Activated gamma-delta T cell treated with Interleukin-2 at 50 U/mL for 16 hours (primary cell): ENCODE measurements at regions not wholly inside any gene's neighbourhood (a gene's known extent, or its start where the extent isn't known, plus 50 kb on each side); places are given as distances from the start of the nearest gene placed in this dataset.
"Not testable (repeated sequence)": the region's sequence is repeated elsewhere in the genome, so short reads cannot be mapped to it uniquely, and the experiment has no call there.

ENCODE experiments used
- DNase-seq: peaks from one replicate; pipeline ENCODE4 v3.0.0-alpha.2; 2020

GRCh38 chr12:93223440-93224426 is 154.0 kb upstream of the NUDT4 start:
- DNase-seq = no peak

GRCh38 chr12:93225094-93225493 is 152.6 kb upstream of the NUDT4 start:
- no peak for DNase-seq

DNA sequence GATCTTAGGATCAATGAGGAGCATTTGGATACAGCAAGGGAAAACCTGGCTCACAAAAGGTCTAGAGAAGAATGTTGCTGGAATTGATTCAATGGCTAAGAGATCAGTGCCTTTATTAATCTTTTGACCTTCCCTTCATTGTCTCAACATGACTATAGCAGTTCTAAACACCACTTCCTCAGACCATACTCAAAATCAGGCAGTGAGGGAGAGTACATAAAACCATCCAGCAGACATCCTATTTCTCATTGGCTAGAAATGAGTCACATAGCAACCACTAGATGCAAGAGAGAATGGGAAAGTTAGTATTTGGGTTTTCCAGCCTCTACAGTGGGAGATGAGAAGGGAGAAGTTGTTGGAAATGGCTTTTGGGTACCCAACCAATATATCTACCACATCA is 151.4 kb upstream of the NUDT4 start:
- no peak for DNase-seq

DNA sequence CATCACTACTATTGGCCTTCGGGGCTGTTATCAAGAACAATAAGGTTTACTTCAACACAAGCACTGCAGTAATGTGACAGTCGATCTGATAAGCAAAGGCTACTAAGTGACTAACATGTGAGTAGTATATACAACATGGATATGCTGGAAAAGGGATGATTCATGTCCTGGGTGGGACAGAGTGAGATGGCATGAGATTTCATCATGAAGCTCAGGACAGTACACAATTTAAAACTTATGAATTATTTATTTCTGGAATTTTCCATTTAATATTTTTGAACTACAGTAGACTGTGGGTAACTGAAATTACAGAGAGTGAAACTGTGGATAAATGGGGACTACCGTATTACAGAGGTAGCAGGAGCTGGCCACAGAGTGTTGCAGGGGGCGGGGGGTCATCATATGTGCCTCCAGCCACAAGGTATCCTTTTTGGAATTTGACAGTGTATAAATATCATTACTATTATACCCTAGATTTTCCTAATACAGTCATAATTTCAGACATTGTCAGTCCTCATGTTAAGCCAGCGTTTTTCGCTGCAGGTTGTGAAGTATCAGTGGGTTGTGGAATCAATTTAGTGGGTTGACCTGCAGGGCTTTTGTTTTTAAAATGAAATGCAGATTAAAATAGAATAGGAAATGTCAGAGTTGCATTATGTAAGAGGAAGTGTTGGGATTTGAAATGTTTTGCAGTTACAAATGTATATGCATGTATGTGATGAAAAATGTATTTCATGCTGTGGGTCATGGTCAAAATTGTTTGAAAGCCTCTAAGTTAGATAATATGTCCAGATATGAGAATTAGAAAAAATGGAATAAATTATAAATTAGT is 148.0 kb upstream of the NUDT4 start:
- DNase-seq = no peak

DNA sequence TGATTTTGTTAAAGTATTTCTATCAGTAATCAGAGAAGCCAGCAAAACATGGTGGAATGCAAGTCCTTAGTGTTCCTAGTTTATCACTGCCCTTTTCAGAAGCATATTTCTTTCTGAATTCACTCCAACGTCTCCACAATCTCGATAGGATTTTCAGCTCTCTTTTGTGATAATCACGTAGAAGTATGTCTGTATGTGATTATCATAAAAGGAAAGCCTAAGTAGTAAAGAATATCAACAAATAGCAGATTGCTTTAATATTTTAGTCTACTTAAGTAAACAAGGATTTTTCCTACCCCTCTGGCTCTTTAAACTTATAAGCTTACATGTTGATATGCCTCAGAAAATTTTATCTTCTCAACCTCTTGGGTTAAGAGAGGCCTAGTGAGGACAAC is 147.4 kb upstream of the NUDT4 start:
- DNase-seq = no peak

DNA sequence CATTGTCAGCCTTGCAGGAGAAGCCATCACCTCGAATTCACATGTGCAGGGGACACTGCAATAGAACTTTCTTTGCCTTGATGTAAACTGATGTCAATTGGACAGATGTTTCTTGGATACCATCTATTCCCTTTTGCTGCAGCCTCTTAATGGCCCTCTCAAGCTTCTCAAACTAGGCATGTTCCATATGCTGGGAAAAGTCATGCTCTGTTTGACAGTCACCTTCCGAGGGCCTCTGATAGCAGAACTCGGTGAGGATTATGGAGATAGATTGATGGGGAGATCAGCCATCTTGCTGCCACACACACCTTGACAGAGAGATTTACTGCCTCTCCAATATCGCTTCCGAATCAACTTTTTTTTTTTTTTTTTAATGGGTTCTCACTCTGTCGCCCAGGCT is 145.8 kb upstream of the NUDT4 start:
- no peak for DNase-seq

DNA sequence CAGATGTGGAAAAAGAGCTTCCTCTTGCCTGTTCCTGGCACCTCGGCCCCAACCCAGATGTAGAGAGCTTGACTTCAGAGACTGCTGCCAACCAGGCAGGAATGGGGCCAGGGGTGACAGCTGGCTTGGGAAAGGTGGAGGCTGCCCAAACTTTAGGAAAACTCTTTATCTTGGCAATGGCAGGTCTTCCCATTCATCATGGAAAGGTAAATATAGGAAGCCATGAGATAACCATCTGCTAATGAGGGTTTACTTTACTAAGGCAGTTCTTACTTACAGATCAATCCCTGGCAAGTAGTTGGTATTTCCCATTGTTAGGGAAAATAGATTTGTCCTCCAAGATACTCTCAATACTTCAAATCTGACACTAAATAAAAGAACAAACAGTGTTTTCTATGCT is 143.1 kb upstream of the NUDT4 start:
- no peak for DNase-seq

- no peak for DNase-seq
Observed at GRCh38 chr12:93235881-93236280, 141.8 kb upstream of the NUDT4 start.

DNA sequence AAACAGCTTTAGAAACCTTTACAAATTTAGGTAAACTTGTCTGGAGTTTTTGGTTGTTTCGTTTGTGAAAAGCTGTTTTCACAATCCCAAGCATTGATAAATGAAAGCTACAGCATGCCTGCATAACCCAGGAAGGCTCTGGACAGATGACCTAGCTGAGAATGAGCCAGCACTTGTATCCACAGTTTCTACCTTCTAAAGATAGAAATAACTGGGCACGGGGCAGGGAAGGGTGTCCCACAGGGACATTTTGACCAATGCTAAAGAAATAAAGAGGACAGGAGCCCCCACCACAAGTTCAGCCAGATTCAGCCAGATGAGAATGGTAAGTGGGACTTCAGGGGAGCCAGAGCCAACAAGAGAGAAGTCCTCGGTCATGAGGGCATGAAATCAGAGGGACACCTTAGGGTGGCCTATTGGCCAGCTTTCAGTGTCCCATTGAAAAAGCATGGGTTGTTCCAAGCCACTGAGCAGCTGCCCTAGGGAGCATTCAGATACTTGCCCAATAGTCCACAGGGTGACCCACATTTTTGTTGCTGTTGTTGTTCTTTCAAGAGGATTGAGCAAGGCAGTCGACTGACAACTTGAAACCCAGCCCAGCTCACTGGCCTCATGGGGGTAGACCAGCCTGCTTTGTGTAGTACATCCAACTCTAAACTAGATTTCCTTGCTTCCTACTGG is 140.3 kb upstream of the NUDT4 start:
- no peak for DNase-seq

DNA sequence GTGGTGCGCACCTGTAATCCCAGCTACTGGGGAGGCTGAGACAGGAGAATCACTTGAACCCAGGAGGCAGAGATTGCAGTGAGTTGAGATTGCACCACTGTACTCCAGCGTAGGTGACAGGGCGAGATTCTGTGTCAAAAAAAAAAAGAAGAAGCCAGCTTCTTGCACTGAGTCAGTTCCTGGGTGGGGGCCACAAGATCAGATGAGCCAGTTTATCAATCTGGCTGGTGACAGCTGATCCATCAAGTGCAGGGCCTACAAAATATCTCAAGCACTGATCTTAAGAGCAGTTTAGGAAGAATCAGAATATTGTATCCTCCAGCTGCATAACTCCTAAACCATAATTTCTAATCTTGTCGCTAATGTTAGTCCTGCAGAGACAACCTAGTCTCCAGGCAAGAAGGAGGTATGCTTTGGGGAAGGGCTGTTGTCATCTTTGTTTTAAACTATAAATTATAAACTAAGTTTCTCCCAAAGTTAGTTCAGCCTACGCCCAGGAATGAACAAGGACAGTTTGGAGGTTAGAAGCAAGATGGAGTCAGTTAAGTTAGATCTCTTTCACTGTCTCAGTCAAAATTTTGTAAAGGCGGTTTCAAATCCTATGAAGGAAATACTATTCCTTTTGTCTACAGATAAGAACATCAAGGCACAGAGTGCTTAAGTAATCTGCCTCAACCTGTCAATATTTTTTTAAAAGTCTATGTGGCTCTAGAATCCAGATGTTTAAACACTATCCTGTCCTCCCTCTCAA is 139.0 kb upstream of the NUDT4 start:
- not testable (repeated sequence) for DNase-seq

- not testable (repeated sequence) for DNase-seq
Observed at GRCh38 chr12:93239789-93240188, 137.9 kb upstream of the NUDT4 start.

- no peak for DNase-seq
Observed at GRCh38 chr12:93242154-93242972, 135.4 kb upstream of the NUDT4 start.

- DNase-seq = no peak
Observed at GRCh38 chr12:93243382-93243688, 134.4 kb upstream of the NUDT4 start.

- DNase-seq = no peak
Observed at GRCh38 chr12:93243689-93244513, 133.8 kb upstream of the NUDT4 start.

GRCh38 chr12:93244514-93245077 is 133.1 kb upstream of the NUDT4 start:
- DNase-seq = no peak

DNA sequence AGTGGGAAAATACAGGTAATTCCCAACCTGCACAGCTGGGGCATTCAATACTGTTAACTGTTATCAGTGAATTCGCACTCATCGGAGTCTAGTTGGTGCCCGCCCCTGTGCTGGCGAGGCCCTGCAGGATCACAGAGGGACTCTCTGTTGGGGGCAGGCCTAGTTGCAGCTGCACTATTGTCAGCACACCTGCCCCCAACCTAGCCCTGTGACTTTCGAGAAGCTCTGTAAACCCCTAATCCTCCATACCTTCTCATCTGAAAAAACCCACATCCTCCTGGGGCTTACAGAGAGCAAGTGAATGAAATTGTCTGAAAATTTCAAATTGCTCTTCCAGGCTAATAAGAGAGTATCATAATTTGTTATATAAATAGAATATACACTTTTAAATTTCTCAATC is 132.2 kb upstream of the NUDT4 start:
- peak; percentile 16 for DNase-seq

DNA sequence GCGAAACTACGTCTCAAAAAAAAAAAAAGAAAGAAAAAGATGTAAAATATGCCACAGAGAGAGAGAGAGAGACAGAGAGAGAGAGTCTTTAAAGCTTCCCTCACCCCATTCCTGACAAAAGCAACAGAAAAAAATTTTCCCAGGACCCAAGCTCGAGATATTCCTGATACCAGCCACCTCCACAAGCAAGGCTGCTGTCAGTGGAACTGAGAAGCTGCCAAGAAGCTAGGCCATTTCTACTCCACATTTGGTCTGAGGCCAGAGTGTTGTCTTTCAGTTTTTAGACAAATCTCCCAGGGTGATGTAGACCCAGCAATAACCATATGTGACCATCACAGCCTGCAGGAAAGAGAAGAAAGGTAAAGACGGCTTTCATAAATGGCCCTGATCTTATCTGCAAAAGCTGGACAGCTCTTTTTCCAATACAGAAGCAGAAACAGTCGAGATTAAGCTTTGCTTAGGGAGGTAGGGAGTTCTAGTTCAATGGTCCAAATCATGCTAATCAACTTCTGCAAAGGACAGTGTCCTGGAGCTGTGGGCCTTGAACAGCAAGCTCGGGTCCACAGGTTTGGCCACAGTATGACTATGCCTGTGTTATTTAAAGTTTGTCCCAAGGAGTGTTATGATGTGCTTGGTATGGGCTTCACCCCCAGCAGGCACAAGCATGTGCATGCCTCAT is 130.3 kb upstream of the NUDT4 start:
- no peak for DNase-seq

- no peak for DNase-seq
Observed at GRCh38 chr12:93252221-93252620, 125.5 kb upstream of the NUDT4 start.

- no peak for DNase-seq
Observed at GRCh38 chr12:93254911-93255310, 122.8 kb upstream of the NUDT4 start.
